ENCODE measurements at regions not wholly inside any gene's neighbourhood (a gene's known extent, or its start where the extent isn't known, plus 50 kb on each side); places are given as distances from the start of the nearest gene placed in this dataset.
A peak's percentile ranks its signal among the peaks of the same experiment; 100 is the strongest.

GRCh38 chrX:148185631-148186030, 204.5 kb downstream of the FMR1NB start:
- H3K9me3 Mint-ChIP-seq (ENCODE audit: unreplicated experiment) = no peaks in the 10 kb centered on the region
- FAIRE-seq = peak; percentile 78
- H3K4me2 ChIP-seq (ENCODE audit: low read length) = no peak overlapping the region
- TF ChIP-seq CTCF (IDR thresholded peaks at IDR 0.05; ENCODE audit: insufficient read depth, low read depth, low read length) (no peak), EZH2 (IDR thresholded peaks at IDR 0.05; ENCODE audit: insufficient read depth, low read length) (no peak)
- no peak overlapping the region for H2AFZ ChIP-seq (ENCODE audit: low read depth, low read length)
- no peaks in the 10 kb centered on the region for H3K27me3 Mint-ChIP-seq (ENCODE audit: low read depth, unreplicated experiment)
- H3K9ac ChIP-seq (ENCODE audit: low read length) = no peak overlapping the region
- H3K9me3 ChIP-seq (ENCODE audit: insufficient read depth, low read depth, low read length) = no peaks in the 10 kb centered on the region
- no peak for DNase-seq (ENCODE audit: low read depth)
- H3K36me3 ChIP-seq (ENCODE audit: insufficient read depth, low read length) = no peaks in the 10 kb centered on the region
- no peaks in the 10 kb centered on the region for H3K27me3 ChIP-seq (ENCODE audit: insufficient read depth, low read length)
- no peaks in the 10 kb centered on the region for H3K36me3 Mint-ChIP-seq (ENCODE audit: low read depth, unreplicated experiment)
- H3K27ac Mint-ChIP-seq (ENCODE audit: unreplicated experiment) = no peak overlapping the region
- no peak overlapping the region for H3K27ac ChIP-seq (ENCODE audit: low read depth, low read length)
- H3K79me2 ChIP-seq (ENCODE audit: insufficient read depth, low read length) = no peaks in the 10 kb centered on the region
- H3K4me1 Mint-ChIP-seq (ENCODE audit: low read depth, unreplicated experiment) = no peaks in the 10 kb centered on the region
- H3K4me3 Mint-ChIP-seq (ENCODE audit: unreplicated experiment) = no peak overlapping the region
- no peaks in the 10 kb centered on the region for H3K4me1 ChIP-seq (ENCODE audit: insufficient read depth, low read length)
- no peak overlapping the region for H3K4me3 ChIP-seq (ENCODE audit: insufficient read depth, low read depth, low read length)
- H4K20me1 ChIP-seq (ENCODE audit: insufficient read depth, low read length) = no peaks in the 10 kb centered on the region

GRCh38 chrX:148192547-148192946, 211.4 kb downstream of the FMR1NB start:
- H3K36me3 ChIP-seq (ENCODE audit: insufficient read depth, low read length) = no peaks in the 10 kb centered on the region
- no peaks in the 10 kb centered on the region for H3K27me3 ChIP-seq (ENCODE audit: insufficient read depth, low read length)
- no peak overlapping the region for H3K9ac ChIP-seq (ENCODE audit: low read length)
- Mint-ChIP-seq H3K36me3 (ENCODE audit: low read depth, unreplicated experiment) (no peaks in the 10 kb centered on the region), H3K4me3 (ENCODE audit: unreplicated experiment) (no peak overlapping the region), H3K9me3 (ENCODE audit: unreplicated experiment) (no peaks in the 10 kb centered on the region), H3K4me1 (ENCODE audit: low read depth, unreplicated experiment) (no peaks in the 10 kb centered on the region), H3K27me3 (ENCODE audit: low read depth, unreplicated experiment) (no peaks in the 10 kb centered on the region), H3K27ac (ENCODE audit: unreplicated experiment) (no peak overlapping the region)
- FAIRE-seq = peak; percentile 20
- H3K4me3 ChIP-seq (ENCODE audit: insufficient read depth, low read depth, low read length) = no peak overlapping the region
- no peak overlapping the region for H3K4me2 ChIP-seq (ENCODE audit: low read length)
- TF ChIP-seq CTCF (IDR thresholded peaks at IDR 0.05; ENCODE audit: insufficient read depth, low read depth, low read length) = no peak
- TF ChIP-seq EZH2 (IDR thresholded peaks at IDR 0.05; ENCODE audit: insufficient read depth, low read length) = no peak
- H3K27ac ChIP-seq (ENCODE audit: low read depth, low read length) = no peak overlapping the region
- no peaks in the 10 kb centered on the region for H3K9me3 ChIP-seq (ENCODE audit: insufficient read depth, low read depth, low read length)
- no peaks in the 10 kb centered on the region for H4K20me1 ChIP-seq (ENCODE audit: insufficient read depth, low read length)
- no peak overlapping the region for H2AFZ ChIP-seq (ENCODE audit: low read depth, low read length)
- H3K79me2 ChIP-seq (ENCODE audit: insufficient read depth, low read length) = no peaks in the 10 kb centered on the region
- no peaks in the 10 kb centered on the region for H3K4me1 ChIP-seq (ENCODE audit: insufficient read depth, low read length)
- no peak for DNase-seq (ENCODE audit: low read depth)

- FAIRE-seq (no peak), DNase-seq (ENCODE audit: low read depth) (no peak)
- Histone ChIP-seq H3K9me3 (ENCODE audit: insufficient read depth, low read depth, low read length) (no peaks in the 10 kb centered on the region), H3K4me3 (ENCODE audit: insufficient read depth, low read depth, low read length) (no peak overlapping the region), H3K4me2 (ENCODE audit: low read length) (no peak overlapping the region), H3K9ac (ENCODE audit: low read length) (no peak overlapping the region), H4K20me1 (ENCODE audit: insufficient read depth, low read length) (no peaks in the 10 kb centered on the region), H2AFZ (ENCODE audit: low read depth, low read length) (no peak overlapping the region), H3K79me2 (ENCODE audit: insufficient read depth, low read length) (no peaks in the 10 kb centered on the region), H3K27me3 (ENCODE audit: insufficient read depth, low read length) (no peaks in the 10 kb centered on the region), H3K27ac (ENCODE audit: low read depth, low read length) (no peak overlapping the region), H3K4me1 (ENCODE audit: insufficient read depth, low read length) (no peaks in the 10 kb centered on the region), H3K36me3 (ENCODE audit: insufficient read depth, low read length) (no peaks in the 10 kb centered on the region)
- no peaks in the 10 kb centered on the region for H3K4me1 Mint-ChIP-seq (ENCODE audit: low read depth, unreplicated experiment)
- H3K4me3 Mint-ChIP-seq (ENCODE audit: unreplicated experiment) = no peak overlapping the region
- TF ChIP-seq EZH2 (IDR thresholded peaks at IDR 0.05; ENCODE audit: insufficient read depth, low read length) (no peak), CTCF (IDR thresholded peaks at IDR 0.05; ENCODE audit: insufficient read depth, low read depth, low read length) (no peak)
- no peaks in the 10 kb centered on the region for H3K27me3 Mint-ChIP-seq (ENCODE audit: low read depth, unreplicated experiment)
- H3K9me3 Mint-ChIP-seq (ENCODE audit: unreplicated experiment) = no peaks in the 10 kb centered on the region
- no peaks in the 10 kb centered on the region for H3K36me3 Mint-ChIP-seq (ENCODE audit: low read depth, unreplicated experiment)
- no peak overlapping the region for H3K27ac Mint-ChIP-seq (ENCODE audit: unreplicated experiment)
Observed at GRCh38 chrX:148193759-148194158, 212.6 kb downstream of the FMR1NB start.
